Ishikawa (cell line): ENCODE measurements at regions not wholly inside any gene's neighbourhood (a gene's known extent, or its start where the extent isn't known, plus 50 kb on each side); places are given as distances from the start of the nearest gene placed in this dataset.

Experiments used
- CEBPB ChIP-seq: IDR thresholded peaks from 2 replicates; pipeline ENCODE4 v1.6.1; 2012
- NFIC ChIP-seq: IDR thresholded peaks from 2 replicates; pipeline ENCODE4 v1.6.1; 2012
- TEAD4 ChIP-seq: IDR thresholded peaks from 2 replicates; pipeline ENCODE4 v1.6.1; 2012

GRCh38 chr6:139447656-139447975, 73.2 kb upstream of the CITED2 start:
- no peak for TF ChIP-seq CEBPB
- TF ChIP-seq TEAD4: no peak
- TF ChIP-seq NFIC: no peak
